ENCODE measurements at regions not wholly inside any gene's neighbourhood (a gene's known extent, or its start where the extent isn't known, plus 50 kb on each side); places are given as distances from the start of the nearest gene placed in this dataset.

GRCh38 chr13:29654843-29655547 lies 59.5 kb upstream of the SLC7A1 start:
- DNase-seq, result no peak

DNA sequence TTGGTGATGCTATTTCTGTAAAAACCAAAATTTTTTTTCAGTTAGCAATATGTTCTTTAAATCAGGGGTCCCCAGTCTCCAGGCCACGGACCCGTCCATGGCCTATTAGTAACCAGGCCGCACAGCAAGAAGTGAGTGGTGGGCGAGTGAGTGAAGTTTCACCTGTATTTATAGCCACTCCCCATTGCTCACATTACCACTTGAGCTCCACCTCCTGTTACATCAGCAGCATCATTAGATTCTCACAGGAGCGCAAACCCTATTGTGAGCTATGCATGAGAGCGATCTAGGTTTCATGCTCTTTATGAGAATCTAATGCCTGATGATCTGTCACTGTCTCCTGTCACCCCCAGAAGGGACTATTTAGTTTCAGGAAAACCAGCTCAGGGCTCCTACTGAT lies 58.9 kb upstream of the SLC7A1 start:
- DNase-seq, result no peak

GRCh38 chr13:29648760-29649159 lies 53.3 kb upstream of the SLC7A1 start:
- no peak for DNase-seq

Measured in CD4-positive, alpha-beta T cell treated with Interleukin-15 for 1 hour (primary cell).